BE2C (cell line): ENCODE measurements at regions not wholly inside any gene's neighbourhood (a gene's known extent, or its start where the extent isn't known, plus 50 kb on each side); places are given as distances from the start of the nearest gene placed in this dataset.

ENCODE experiments used
- DNase-seq: peaks from one replicate; pipeline ENCODE4 v3.0.0-alpha.2; 2020
- H3K27me3 ChIP-seq: fragments of 250-450 bp; sonication (Bioruptor Pico); 2 replicates; pipeline ENCODE4 v1.5.1; 2020; ENCODE audit warnings: mild to moderate bottlenecking
- H3K36me3 ChIP-seq: fragments of 250-450 bp; sonication (Bioruptor Pico); 2 replicates; pipeline ENCODE4 v1.5.1; 2020; ENCODE audit warnings: mild to moderate bottlenecking
- H3K4me1 ChIP-seq: fragments of 250-450 bp; sonication (Bioruptor Pico); 2 replicates; pipeline ENCODE4 v1.5.1; 2020
- H3K4me3 ChIP-seq: 2 replicates; pipeline ENCODE4 v1.5.1; 2011; ENCODE audit warnings: low read depth, low read length
- H3K9me3 ChIP-seq: fragments of 250-450 bp; sonication (Bioruptor Pico); 2 replicates; pipeline ENCODE4 v1.5.1; 2020
- TF ChIP-seq, protein P1 (sequence below): IDR thresholded peaks from 2 replicates; pipeline ENCODE4 v1.5.1; 2012; ENCODE audit warnings: mild to moderate bottlenecking, low read depth, low read length

DNA sequence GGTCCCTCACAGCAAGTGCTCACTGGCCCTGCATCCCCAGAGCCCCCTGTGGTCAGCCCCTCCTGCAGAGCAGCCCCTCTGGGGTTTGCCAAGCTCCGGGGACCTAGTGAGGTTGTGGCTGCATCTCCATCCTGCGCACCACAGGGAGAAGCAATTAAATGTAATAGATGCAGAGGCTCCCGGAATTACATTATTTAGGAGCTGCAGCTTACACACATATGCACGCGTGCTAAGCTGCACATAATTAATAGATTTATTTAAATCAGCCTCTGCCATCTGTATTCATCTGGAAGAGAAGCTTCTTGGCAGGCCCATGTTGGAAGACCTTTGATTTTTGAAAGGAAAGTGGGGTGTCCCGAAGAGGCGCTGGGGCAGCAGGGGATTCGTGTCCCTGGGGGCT is 1271.5 kb downstream of the BRD1 start:
- Histone ChIP-seq H3K4me3 (no peak overlapping the region), H3K4me1 (no peaks in the 10 kb centered on the region), H3K27me3 (no peaks in the 10 kb centered on the region), H3K9me3 (peaks cover under 1% of the 10 kb centered on the region; the same call in 1 of the 2 replicates), H3K36me3 (no peaks in the 10 kb centered on the region)
- TF ChIP-seq, protein P1, sequence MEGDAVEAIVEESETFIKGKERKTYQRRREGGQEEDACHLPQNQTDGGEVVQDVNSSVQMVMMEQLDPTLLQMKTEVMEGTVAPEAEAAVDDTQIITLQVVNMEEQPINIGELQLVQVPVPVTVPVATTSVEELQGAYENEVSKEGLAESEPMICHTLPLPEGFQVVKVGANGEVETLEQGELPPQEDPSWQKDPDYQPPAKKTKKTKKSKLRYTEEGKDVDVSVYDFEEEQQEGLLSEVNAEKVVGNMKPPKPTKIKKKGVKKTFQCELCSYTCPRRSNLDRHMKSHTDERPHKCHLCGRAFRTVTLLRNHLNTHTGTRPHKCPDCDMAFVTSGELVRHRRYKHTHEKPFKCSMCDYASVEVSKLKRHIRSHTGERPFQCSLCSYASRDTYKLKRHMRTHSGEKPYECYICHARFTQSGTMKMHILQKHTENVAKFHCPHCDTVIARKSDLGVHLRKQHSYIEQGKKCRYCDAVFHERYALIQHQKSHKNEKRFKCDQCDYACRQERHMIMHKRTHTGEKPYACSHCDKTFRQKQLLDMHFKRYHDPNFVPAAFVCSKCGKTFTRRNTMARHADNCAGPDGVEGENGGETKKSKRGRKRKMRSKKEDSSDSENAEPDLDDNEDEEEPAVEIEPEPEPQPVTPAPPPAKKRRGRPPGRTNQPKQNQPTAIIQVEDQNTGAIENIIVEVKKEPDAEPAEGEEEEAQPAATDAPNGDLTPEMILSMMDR, result no peak
- no peak for DNase-seq

DNA sequence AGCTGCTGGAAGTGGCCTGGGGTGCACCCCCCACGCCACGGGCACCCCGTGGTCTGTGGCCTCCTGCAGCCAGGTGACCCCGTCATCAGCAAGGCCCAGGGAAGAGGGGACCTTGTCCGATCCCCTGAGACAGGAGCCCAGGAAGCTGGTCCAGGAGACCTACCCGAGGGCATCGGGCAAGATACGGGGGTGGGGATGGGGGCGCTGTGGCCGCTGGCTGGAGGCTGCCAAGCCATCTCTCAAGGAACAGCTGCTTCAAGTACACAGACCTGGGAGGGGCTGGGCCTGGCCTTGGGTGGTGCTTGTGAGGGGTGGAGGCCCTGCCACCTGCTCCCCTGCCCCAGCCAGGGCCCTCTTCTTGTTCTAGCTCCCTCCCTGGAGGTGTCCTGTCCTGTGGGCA is 1272.1 kb downstream of the BRD1 start:
- no peak for DNase-seq
- no peaks in the 10 kb centered on the region for H3K27me3 ChIP-seq
- TF ChIP-seq, protein P1, result no peak
- H3K9me3 ChIP-seq, result no peaks in the 10 kb centered on the region; the same call in 1 of the 2 replicates
- no peaks in the 10 kb centered on the region for H3K4me1 ChIP-seq
- H3K36me3 ChIP-seq, result no peaks in the 10 kb centered on the region
- H3K4me3 ChIP-seq, result no peak overlapping the region

DNA sequence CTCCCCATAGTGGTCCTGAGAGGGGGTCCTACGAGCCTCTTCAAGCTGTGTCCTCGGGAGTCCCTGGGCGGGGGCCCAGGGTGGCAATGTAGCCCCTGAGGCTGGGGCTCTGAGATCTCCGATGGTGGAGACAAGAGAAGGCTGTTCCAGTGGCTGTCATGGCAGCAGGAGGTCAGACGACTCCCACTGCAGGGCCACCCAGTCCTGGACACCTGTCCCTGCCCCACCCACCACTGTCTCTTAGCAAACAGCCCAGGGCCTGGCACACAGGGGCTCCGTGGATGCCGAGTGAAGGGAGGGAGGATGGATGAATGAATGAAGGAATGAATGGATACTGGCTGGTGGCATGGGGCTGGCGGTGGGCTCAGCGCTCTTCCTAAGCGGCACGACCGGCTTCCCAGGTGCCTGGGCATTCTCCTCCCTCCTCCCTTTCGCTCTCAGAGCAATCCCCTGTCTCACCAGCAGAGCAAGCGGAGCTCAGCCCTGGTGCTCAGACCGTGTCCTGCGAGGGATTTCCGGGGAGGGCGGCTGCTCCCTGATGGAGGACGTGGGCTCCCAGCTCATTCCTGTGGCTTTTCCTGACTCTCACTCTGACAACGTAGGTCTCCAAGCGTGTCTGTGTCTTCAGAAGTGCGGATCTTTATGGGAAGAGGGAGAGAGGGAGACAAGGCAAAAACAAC is 1272.6 kb downstream of the BRD1 start:
- no peak for DNase-seq
- Histone ChIP-seq H3K36me3 (no peaks in the 10 kb centered on the region), H3K4me1 (no peaks in the 10 kb centered on the region), H3K9me3 (no peaks in the 10 kb centered on the region; the same call in 1 of the 2 replicates), H3K4me3 (no peak overlapping the region), H3K27me3 (no peaks in the 10 kb centered on the region)
- TF ChIP-seq, protein P1, result no peak

DNA sequence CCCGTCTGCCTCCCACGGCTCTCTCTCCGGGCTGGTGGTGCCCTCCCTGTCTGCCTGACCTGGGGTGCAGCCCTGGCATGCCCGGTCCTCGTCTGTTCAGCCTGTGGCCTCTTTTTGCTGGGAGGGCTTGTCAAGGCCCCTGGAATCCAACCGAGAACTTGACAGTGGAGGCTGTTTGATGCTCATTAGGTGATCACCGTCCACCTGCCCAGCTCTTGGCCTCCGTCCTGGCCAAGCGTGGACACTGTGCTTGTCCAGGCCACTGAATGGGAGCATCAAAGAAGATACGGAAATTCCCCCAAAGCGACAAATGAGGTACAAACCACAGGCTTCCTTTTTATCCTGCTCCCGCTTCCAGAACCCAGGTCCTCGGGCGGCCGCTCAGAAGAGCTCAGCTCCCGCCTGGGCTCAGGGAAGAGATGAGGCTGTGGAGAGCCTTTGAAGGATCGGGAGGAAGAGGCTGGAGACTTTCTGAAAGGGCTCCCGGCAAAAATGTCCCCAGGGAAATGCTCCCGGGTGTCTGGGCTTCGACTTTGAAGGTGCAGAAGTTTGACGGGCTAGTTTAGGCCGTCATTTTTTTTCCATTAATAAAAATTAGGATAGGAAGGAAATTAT is 1273.9 kb downstream of the BRD1 start:
- Histone ChIP-seq H3K4me1 (no peaks in the 10 kb centered on the region), H3K9me3 (no peaks in the 10 kb centered on the region; the same call in 1 of the 2 replicates), H3K27me3 (no peaks in the 10 kb centered on the region), H3K4me3 (no peak overlapping the region), H3K36me3 (no peaks in the 10 kb centered on the region)
- no peak for DNase-seq
- TF ChIP-seq, protein P1, result no peak

DNA sequence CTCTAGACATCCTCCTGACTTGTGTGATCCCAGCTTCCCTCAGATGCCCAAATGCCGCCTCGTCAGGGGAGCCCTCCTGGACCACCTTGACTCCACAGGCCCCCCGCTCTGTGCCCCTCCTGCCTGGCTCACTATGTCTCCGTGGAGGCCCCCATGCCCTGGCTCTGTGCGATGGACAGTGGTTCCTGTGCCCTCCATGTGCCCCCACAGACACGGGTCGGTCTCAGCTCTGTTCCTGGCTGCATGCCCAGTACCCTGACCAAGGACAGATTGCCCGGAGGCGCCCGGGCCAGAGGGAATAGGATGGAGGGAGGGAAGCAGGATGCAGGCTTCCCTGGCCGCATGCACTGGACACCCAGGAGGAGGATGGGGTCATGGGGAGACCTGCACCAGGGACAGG is 1274.6 kb downstream of the BRD1 start:
- H3K9me3 ChIP-seq, result no peaks in the 10 kb centered on the region; the same call in 1 of the 2 replicates
- no peaks in the 10 kb centered on the region for H3K4me1 ChIP-seq
- no peak for DNase-seq
- TF ChIP-seq, protein P1, result no peak
- H3K27me3 ChIP-seq, result no peaks in the 10 kb centered on the region
- H3K36me3 ChIP-seq, result no peaks in the 10 kb centered on the region
- H3K4me3 ChIP-seq, result no peak overlapping the region

DNA sequence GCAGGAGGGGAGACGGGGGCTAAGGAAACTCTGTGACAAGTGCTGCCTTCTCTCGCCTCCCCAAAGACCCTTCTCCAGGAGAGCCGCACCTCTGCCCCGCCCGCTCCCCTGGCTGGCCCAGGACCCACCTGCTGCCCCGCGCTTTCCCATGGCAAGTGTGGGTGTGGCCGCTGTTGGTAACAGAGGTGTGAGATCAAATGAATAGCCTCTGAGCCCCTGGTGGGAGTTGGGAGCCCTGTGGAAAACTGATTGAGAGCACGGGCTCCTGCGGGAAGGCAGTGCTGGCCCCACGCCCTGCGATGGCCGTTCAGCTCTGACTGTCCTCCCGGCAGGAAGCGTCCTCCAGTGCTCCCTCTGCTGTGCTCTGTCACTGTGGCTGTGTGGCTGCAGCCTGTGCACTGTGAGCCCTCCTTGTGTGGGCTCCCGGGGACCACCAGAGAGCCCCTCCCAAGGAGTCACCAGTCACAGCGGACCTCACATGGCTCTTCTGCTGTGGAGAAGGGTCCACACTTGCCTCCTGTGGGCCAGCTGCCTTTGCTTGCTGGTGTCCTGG is 1275.9 kb downstream of the BRD1 start:
- Histone ChIP-seq H3K4me1 (no peaks in the 10 kb centered on the region), H3K4me3 (no peak overlapping the region), H3K36me3 (no peaks in the 10 kb centered on the region), H3K9me3 (no peaks in the 10 kb centered on the region; the same call in 1 of the 2 replicates), H3K27me3 (no peaks in the 10 kb centered on the region)
- TF ChIP-seq, protein P1, result no peak
- no peak for DNase-seq
